ENCODE measurements at regions not wholly inside any gene's neighbourhood (a gene's known extent, or its start where the extent isn't known, plus 50 kb on each side); places are given as distances from the start of the nearest gene placed in this dataset.

GRCh38 chr15:77709135-77709886 is 76.6 kb upstream of the LINGO1 start:
- TF ChIP-seq, protein P1, sequence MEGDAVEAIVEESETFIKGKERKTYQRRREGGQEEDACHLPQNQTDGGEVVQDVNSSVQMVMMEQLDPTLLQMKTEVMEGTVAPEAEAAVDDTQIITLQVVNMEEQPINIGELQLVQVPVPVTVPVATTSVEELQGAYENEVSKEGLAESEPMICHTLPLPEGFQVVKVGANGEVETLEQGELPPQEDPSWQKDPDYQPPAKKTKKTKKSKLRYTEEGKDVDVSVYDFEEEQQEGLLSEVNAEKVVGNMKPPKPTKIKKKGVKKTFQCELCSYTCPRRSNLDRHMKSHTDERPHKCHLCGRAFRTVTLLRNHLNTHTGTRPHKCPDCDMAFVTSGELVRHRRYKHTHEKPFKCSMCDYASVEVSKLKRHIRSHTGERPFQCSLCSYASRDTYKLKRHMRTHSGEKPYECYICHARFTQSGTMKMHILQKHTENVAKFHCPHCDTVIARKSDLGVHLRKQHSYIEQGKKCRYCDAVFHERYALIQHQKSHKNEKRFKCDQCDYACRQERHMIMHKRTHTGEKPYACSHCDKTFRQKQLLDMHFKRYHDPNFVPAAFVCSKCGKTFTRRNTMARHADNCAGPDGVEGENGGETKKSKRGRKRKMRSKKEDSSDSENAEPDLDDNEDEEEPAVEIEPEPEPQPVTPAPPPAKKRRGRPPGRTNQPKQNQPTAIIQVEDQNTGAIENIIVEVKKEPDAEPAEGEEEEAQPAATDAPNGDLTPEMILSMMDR (conservative IDR thresholded peaks at IDR 0.05 in 1 of 2, IDR thresholded peaks at IDR 0.05 in 1 of 2; ENCODE audit: low read depth in 1 of 2, low read length in 2 of 2), result no peak
- no peak for TF ChIP-seq EZH2 (IDR thresholded peaks at IDR 0.05; ENCODE audit: low read length, missing control alignments)
